Pancreas (tissue), 10 donors: ENCODE measurements at regions not wholly inside any gene's neighbourhood (a gene's known extent, or its start where the extent isn't known, plus 50 kb on each side); places are given as distances from the start of the nearest gene placed in this dataset.

Source experiments
- ATAC-seq, 4 donors: fragments of 200-7000 bp; cut with Tn5 transposase; one replicate each; pipeline versions ENCODE4 v1.8.0 to v1.9.1; 2020; ENCODE audit warnings: mild to moderate bottlenecking in 4 of 4, moderate library complexity in 4 of 4
- DNase-seq, 6 donors: peaks; one replicate each; pipeline ENCODE4 v3.0.0-alpha.2; 2020
- FAIRE-seq: peaks from 2 replicates; lab custom pipeline; 2012; peaks lifted over from hg19 to GRCh38; lab: Jason Lieb, UNC
- H3K27ac ChIP-seq, 4 donors: fragments of 200-600 bp; sonication (generic); 1 replicate in 3 of 4; 2 replicates in 1 of 4; pipeline versions ENCODE4 v1.5.0 to v1.8.0; 2020
- H3K27me3 ChIP-seq, 4 donors: fragments of 200-600 bp; one replicate each; pipeline ENCODE4 v1.8.0; 2021
- H3K36me3 ChIP-seq, 3 donors: fragments of 200-600 bp; sonication (generic) in 1 of 3; one replicate each; pipeline versions ENCODE4 v1.5.0 to v1.8.0; 2020 to 2021
- H3K4me1 ChIP-seq, 3 donors: fragments of 200-600 bp; one replicate each; pipeline ENCODE4 v1.8.0; 2021
- H3K4me3 ChIP-seq, 4 donors: fragments of 200-600 bp; sonication (generic) in 2 of 4; one replicate each; pipeline versions ENCODE4 v1.5.0 to v1.8.0; 2020 to 2021
- H3K9me3 ChIP-seq, 4 donors: fragments of 200-600 bp; one replicate each; pipeline ENCODE4 v1.8.0; 2021
- CTCF ChIP-seq, 4 donors: fragments of 200-600 bp; sonication (generic) in 3 of 4; IDR thresholded peaks; one replicate each; pipeline versions ENCODE4 v1.5.0 to v1.8.0; 2021; ENCODE audit warnings: antibody characterized with exemption in 4 of 4
- WGBS, 2 donors: extraction: QIAGEN DNeasy Blood & Tissue Kit; methylation state at CpG; one replicate each; pipeline ENCODE4 v1.1.7; 2013; 5-methylcytosine and 5-hydroxymethylcytosine counted together
- intact Hi-C, 3 donors: fragments of 100-400 bp; cut with DNase I; formaldehyde crosslinking; loops; one replicate each; pipeline versions ENCODE4 v1.11.1 to v1.14.2; 2022
- donor health status: healthy with polysubstance abuse.
- donor health status: DM: no; HTN: no; CAD: no; lungs with moderate emphysema.
- donor health status: DM: no; HTN: no; CAD: no.
- donor health status: control.
- donor health status: control.
- donor health status: Bipolar disorder and iron deficiency.
- donor health status: DM: yes; HTN: yes; CAD: no.
- donor health status: DM: no; HTN: no; CAD: no.
- donor health status: DM: no; HTN: no; CAD: no.
- donor health status: DM: yes; HTN: yes; CAD: no.

- TF ChIP-seq CTCF (IDR thresholded peaks at IDR 0.05) = no peak
- no peaks in the 10 kb centered on the region for H3K9me3 ChIP-seq
- no peak overlapping the region for H3K27ac ChIP-seq
- no peak for ATAC-seq
- no peaks in the 10 kb centered on the region for H3K27me3 ChIP-seq
- H3K4me3 ChIP-seq = no peak overlapping the region
- 68 to 82% methylated on average over 2 of the region's 2 CpGs for WGBS, 2 donors
- no peaks in the 10 kb centered on the region for H3K36me3 ChIP-seq
- DNase-seq = no peak
- FAIRE-seq = no peak
- H3K4me1 ChIP-seq = no peaks in the 10 kb centered on the region
- intact Hi-C loops = no loop called here
Observed at GRCh38 chrX:128457674-128458073, 405.5 kb upstream of the ACTRT1 start.

GRCh38 chrX:128439159-128439558 is 387.0 kb upstream of the ACTRT1 start:
- ATAC-seq = no peak
- no peaks in the 10 kb centered on the region for H3K9me3 ChIP-seq
- H3K4me1 ChIP-seq = no peaks in the 10 kb centered on the region
- no peak for DNase-seq
- H3K27me3 ChIP-seq = peaks cover 0 to 5% (median 0%) of the 10 kb centered on the region in 4 donors
- intact Hi-C loops = no loop called here
- WGBS, 2 donors = 16 to 20% methylated on average over 4 of the region's 4 CpGs
- no peak overlapping the region for H3K4me3 ChIP-seq
- FAIRE-seq = no peak
- H3K36me3 ChIP-seq = no peaks in the 10 kb centered on the region
- TF ChIP-seq CTCF (IDR thresholded peaks at IDR 0.05) = no peak
- H3K27ac ChIP-seq = no peak overlapping the region

GRCh38 chrX:128438082-128438481 is 385.9 kb upstream of the ACTRT1 start:
- intact Hi-C loops = no loop called here
- TF ChIP-seq CTCF (IDR thresholded peaks at IDR 0.05) = no peak
- DNase-seq = no peak
- FAIRE-seq = no peak
- ATAC-seq = no peak
- WGBS, 2 donors = 42 to 69% methylated on average over 4 of the region's 4 CpGs
- no peak overlapping the region for H3K4me3 ChIP-seq
- no peaks in the 10 kb centered on the region for H3K9me3 ChIP-seq
- no peaks in the 10 kb centered on the region for H3K36me3 ChIP-seq
- H3K27me3 ChIP-seq = peaks cover 0 to 5% (median 0%) of the 10 kb centered on the region in 4 donors
- H3K27ac ChIP-seq = no peak overlapping the region
- no peaks in the 10 kb centered on the region for H3K4me1 ChIP-seq

GRCh38 chrX:128436397-128437103 is 384.3 kb upstream of the ACTRT1 start:
- Histone ChIP-seq H3K9me3 (no peaks in the 10 kb centered on the region), H3K4me3 (no peak overlapping the region), H3K27ac (no peak overlapping the region), H3K36me3 (no peaks in the 10 kb centered on the region), H3K4me1 (no peaks in the 10 kb centered on the region), H3K27me3 (peaks cover 0 to 5% (median 0%) of the 10 kb centered on the region in 4 donors)
- 61 to 83% methylated on average over 4 of the region's 4 CpGs for WGBS, 2 donors
- ATAC-seq (no peak), DNase-seq (no peak), FAIRE-seq (no peak)
- no peak for TF ChIP-seq CTCF (IDR thresholded peaks at IDR 0.05)
- intact Hi-C loops = no loop called here

- no peaks in the 10 kb centered on the region for H3K4me1 ChIP-seq
- no peak for ATAC-seq
- H3K9me3 ChIP-seq = no peaks in the 10 kb centered on the region
- no peak for DNase-seq
- H3K4me3 ChIP-seq = no peak overlapping the region
- H3K27ac ChIP-seq = no peak overlapping the region
- TF ChIP-seq CTCF (IDR thresholded peaks at IDR 0.05) = no peak
- intact Hi-C loops = no loop called here
- H3K27me3 ChIP-seq = no peaks in the 10 kb centered on the region
- FAIRE-seq = no peak
- no peaks in the 10 kb centered on the region for H3K36me3 ChIP-seq
Observed at GRCh38 chrX:128425546-128425945, 373.3 kb upstream of the ACTRT1 start.
